ENCODE measurements at regions not wholly inside any gene's neighbourhood (a gene's known extent, or its start where the extent isn't known, plus 50 kb on each side); places are given as distances from the start of the nearest gene placed in this dataset.

DNA sequence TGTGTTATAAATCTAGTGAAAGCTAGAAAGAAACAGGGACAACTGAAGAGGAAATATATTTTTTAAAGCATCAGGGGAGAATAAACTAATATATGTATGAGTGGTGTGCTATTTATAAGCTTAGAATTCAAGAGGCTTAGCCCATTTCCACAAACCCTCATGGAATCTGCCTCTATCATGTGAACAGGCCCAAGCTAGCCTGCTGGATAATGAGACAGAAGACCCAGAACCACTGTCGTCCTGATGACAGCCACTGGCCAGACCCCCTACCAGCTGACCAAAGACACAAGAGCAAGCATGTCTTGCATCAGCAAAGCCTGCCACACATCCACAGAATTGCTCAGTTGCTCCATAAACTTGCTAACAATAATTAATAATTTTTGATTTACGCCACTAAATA, 382.3 kb upstream of the NXPH2 start:
- DNase-seq (ENCODE audit: low spot score), result no peak

DNA sequence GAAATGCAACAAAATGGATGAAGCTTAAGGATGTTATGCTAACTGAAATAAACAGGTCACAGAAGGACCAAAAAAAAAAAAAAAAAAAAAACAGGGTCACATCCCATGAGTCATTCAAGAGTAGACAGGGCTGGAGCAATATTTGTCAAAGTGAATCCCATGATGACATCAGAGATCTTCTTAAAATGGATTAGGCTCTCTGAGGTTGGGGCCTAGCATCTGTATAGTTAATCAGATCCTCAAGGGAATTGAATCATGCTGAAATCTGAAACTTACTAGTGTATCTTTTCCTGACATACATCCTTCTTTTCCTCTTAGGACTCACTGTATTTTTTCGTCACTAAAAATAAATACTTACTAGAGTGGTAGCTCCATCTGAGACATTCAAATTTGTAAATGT, 380.6 kb upstream of the NXPH2 start:
- no peak for DNase-seq (ENCODE audit: low spot score)

DNA sequence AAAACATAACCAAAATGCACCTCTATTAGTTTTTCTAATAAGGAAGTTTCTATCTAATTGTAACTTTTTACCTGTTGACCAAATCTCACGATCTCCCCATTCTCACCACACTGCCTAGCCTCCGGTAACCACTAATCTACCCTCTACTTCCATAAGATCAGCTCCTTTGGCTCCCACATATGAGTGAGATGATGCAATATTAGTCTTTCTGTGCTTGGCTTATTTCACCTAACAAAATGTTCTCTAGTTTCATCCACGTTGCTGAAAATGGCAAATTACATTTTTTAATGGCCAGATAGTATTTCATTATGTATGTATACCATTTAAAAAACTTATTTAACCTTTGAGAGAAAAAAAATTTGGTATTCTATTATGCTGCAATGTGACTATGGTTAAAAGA, 379.0 kb upstream of the NXPH2 start:
- DNase-seq (ENCODE audit: low spot score), result no peak

DNA sequence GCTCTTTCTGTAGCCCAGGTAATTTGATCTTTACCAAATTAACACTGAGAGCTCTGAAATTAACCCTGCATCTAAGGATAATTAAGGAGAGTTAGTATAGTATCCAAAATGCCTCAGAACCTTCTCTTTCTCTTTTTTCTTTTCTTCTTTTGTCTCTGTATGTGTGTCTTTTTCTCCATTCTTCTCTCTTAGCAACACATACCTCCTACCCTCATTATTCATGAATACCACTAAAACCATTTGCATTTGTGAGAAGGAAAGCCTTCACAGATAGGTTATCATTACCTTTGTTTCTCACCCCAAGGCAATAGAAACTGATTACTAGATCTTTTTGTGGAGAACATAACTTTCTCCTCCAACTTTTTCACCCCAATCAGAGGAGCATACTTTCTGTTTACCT, 376.5 kb upstream of the NXPH2 start:
- DNase-seq (ENCODE audit: low spot score), result no peak

DNA sequence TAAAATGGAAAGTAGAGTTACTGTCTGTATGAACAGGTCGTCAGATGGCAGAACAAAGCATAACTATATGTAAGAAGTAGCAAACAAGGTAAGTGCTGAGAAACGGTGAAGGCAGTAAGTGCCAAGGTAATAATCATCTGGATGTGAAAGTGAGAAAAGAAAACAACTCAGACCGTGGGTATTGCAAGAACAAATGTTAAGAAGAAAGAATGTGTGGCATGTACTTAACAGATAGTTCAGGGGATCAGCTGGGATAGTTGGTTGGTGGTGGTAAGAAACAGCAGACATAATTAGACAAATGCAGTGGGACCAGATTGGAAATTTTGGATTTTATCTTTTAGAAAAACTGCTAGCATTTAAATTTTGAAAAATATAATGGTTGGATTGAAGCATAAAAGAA, 375.8 kb upstream of the NXPH2 start:
- DNase-seq (ENCODE audit: low spot score), result no peak

DNA sequence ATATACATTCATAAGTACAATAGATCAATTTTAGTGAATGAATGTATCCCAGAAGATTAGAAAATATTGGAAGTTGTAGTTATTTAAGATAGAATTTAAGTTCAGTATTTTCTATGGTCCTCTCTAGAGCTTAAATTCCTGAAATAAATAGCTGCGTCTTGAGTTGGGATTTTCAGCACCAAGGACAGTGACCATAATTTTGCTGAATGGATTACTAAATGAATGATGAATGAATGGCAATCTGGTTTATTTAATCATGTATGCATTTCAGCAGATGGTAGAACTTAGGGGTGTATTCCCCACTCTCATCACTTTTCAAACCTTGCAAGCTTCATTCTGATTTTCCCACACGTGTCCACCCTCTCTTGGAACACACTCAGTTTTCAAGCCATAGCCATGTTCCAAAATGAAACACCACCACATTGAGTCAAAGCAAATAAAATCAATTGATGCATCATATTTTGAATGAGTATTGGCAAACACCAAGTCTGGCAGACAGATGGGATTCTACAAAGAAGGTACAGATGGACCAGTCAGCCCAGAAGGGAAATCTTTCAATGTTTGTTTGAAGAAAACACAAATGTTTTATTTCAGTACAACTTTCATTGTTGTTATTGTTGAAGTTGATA, 362.2 kb upstream of the NXPH2 start:
- DNase-seq (ENCODE audit: low spot score), result no peak

DNA sequence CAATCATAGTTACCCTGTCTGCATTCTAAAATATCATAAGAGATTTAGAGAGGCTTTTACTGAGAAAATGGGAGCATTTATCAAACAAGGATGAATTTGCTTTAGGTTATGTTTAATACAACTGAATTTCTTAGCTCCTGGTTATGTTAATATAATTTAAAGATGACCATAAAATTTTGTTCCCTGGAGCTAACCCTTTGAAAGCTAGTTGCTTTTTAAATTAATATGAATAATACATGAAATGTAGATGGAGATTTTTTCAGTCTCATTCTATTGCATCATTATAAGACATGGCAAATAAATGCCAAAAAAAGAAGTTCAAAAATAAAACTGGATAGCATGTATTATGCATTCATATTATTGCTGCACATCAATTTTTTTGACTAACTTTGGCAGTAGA, 344.1 kb upstream of the NXPH2 start:
- DNase-seq (ENCODE audit: low spot score), result no peak

DNA sequence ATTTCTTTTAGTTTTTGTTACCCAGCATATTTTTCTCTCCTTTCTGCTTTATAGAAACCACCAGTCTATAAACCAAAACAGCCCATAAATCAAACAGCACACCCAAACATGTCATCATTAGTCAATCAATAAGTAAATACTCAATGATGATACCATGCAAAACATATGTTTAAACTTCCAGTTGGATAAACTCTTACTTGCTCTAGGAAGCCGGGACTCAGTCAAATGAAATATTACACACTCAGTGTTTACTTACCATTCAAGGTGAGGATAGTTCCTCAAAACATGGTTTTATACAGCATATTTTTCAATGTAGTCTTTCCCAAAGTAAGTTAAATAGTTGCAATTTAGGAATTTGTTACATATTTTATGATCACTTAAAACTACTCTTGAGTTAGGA, 343.6 kb upstream of the NXPH2 start:
- DNase-seq (ENCODE audit: low spot score), result no peak

DNA sequence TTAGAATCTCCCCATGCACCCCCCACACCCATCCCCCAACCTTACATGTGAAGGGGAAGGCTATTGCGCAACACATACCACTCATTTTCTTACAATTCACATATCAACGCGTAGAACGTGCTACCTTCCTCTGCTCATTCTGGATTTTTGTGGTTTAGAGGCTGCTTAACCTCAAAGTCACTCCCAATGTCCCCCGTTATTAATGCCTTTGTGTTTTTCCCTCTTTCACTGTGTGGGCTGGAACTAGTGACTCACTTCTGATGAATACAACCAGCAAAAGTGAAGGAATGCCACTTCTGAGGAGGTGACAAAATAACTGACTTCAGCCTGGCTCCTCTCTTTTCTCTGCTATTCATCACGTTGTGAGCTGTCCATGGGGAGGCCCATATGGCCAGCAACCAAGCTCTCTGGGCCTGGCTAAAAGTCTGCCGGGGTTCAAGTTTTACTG, 342.5 kb upstream of the NXPH2 start:
- DNase-seq (ENCODE audit: low spot score), result no peak

DNA sequence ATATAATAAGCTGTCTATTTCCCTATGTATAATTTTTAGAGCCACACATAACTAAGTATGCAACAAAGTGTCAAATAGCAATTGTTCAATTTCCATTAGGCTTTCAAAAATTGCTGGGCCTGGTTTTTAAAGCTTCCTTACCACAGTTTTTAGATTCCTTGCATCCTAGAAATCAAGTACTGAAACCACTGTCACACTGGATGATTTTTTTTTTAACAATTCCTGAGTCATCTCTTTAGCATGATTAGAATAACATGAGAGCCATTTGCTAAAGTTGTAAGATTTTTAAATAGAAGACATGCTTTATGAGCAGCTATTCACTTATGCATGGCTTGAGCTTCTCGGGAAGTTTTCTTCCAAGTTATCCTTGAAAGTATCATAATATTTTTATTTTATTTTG, 319.5 kb upstream of the NXPH2 start:
- DNase-seq (ENCODE audit: low spot score), result no peak

DNA sequence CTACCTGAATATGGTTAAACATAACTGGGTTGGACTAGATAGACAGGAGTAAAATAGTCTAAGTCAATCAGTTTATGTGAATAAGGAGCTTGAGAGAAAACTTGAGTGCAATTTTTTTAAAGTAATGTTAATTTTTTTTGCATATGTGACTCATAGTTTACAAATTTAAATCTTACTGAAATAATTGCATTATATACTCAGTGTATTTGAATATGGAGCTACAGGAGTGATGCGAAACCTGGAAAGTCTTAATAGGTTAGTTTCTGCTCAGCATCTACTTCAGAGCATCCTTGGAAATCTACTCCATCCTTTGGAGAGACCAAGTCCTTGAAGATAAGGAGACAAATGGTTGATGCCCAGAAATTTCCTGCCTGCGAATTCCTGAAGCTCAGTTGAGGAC, 318.8 kb upstream of the NXPH2 start:
- DNase-seq (ENCODE audit: low spot score), result no peak

DNA sequence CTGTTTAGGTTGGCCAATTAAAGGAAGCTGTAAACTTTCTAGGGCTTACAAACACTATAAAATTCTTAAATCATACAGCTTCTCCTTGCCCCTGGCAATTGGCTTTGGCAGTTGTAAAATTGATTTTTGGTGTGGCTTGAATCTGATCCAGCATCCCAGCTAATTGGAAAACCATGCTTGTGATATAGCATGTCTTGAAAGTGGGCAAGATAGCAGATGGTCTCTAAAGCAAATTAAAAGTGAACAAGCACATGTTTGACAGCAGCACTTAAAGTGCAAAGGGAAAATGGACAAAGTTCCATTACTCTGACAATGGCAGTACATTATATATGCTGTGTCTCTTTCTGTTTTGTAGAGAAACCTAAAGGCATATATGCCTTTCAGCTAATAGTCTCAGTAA, 302.9 kb upstream of the NXPH2 start:
- no peak for DNase-seq (ENCODE audit: low spot score)

DNA sequence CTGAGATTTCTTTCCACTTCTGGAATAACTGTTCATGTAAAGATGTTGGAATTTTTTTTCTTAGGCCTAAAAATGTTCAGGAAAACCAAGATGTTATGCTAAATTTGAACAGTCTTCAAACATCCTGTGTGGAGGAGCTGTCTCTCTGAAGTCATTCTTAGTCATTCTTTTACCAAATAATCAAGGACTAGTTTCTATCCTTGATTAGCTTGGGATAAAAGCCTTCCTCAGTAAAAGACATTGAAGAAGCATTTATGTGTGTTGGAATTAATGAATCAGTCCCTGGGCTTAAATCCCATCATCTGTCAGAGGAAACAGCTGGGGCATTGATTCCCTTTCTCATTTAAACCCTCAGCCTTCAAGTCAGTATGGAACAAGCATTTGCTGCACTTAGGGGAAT, 300.1 kb upstream of the NXPH2 start:
- DNase-seq (ENCODE audit: low spot score), result no peak

DNA sequence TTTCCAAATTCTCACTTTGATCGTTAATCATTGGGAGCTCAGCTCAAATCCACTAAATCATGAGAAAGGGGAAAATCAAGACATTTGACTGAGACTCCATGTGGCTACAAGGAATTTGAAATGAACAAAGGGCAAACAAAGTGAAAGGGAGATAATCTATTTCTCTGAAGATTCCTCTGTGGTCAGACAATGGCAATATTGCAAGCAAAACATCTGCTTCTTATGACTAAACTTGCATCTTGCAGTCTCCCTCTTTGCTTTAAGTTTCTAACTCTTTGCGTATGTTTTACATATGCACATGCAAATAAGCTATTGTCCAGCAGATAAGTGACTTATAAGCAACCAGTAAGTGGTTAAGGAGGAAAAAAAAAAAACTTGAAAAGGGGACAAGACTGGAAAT, 299.1 kb upstream of the NXPH2 start:
- no peak for DNase-seq (ENCODE audit: low spot score)

DNA sequence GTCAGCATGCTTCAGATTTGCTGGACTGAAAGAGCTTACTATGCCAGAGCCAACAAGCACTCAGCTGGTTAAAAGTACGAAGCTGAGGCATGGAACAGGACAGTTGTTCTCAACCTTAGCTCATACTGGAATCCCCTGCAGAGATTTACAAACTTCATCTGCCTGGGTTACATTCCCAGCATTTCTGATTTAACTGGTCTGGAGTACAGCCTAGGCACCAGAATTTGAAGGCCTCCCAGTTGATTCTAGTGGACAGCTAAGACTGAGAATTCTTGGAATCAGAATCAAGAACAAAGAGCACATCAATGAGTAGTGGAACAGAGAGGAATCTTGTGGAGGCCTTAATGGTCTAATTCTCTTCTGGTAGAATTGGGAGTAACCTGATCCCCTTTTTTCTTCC, 298.2 kb upstream of the NXPH2 start:
- no peak for DNase-seq (ENCODE audit: low spot score)

DNA sequence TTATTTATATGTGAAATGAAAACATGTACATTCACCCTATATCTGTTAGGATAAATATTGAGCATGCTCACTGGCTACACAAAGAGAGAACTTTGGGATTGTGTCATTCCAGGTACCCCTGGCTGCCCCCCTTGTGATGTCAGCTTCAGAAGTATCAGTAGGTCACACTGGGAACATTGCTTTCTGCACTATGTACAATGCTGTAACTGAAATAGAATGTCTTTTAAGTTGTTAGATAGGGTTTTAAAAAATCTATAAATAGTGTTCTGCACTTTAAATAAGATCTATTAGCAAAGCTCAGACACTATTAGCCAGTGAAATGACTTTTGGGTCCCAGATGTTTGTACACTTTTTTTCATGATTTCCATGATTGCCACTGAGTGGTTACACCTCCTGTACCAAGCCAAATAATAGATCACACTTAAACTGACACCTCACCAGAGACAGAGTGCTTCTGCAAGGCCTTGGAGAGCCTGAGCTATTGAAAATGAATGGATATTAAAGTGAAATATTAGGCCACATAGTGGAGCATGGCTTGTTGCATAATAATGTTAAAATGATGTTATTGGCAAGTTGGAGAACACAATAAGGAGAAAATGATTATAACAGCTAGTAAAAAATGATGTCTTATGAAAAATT, 297.0 kb upstream of the NXPH2 start:
- DNase-seq (ENCODE audit: low spot score), result no peak

DNA sequence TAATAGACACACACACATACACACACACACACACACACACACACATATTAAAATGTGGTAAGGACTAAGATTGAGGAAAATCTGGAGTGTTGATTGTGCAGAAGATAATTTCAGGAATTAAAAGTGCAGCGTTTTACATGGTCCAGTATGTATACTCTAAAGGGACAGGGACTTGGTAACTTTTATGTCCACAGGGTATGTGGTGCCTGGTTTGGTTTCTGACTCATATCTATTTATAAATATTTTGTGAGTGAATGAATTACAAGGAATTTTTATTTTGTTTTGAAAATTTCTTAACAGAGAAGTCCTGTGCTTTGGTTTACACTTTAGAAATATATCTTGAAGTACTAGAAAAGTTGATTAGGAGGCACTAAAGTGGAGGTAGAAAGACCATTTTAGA, 287.7 kb upstream of the NXPH2 start:
- DNase-seq (ENCODE audit: low spot score), result no peak

DNA sequence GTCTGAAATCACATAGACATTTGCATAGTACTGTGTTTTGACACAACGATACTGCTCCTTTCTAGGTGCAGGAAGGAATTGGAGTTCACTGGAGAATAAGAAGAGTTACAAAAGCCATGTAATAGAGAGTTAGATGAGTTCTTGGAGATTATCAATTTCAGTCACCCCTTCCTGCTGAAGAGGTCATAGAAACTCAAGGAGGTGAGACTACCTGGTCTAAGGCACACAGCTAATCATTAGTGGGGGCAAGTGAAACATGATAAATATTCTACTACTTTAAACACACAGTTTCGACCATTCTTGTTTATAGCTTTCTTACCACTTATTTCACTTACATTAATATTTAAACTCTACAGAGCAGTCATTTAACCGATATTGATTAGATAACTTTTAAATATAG, 286.9 kb upstream of the NXPH2 start:
- DNase-seq (ENCODE audit: low spot score), result no peak

DNA sequence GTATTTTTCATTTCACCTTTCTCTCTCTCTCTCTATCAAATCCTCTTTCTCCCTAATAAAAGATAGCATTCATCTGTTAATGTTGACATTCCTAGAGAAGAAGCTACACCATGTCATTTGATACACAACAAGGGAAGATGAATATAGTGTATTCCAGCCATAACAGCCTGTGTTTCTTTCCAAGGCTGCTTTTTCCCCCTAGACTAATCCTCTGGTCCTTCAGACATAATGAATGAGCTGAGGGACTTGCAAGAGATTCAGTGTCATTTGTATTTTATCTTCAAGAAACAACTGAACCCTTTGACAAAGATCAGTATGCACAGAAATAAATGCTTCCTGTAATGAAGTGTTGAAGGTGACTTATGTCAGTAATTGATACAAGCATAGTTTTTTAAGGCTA, 284.0 kb upstream of the NXPH2 start:
- no peak for DNase-seq (ENCODE audit: low spot score)

DNA sequence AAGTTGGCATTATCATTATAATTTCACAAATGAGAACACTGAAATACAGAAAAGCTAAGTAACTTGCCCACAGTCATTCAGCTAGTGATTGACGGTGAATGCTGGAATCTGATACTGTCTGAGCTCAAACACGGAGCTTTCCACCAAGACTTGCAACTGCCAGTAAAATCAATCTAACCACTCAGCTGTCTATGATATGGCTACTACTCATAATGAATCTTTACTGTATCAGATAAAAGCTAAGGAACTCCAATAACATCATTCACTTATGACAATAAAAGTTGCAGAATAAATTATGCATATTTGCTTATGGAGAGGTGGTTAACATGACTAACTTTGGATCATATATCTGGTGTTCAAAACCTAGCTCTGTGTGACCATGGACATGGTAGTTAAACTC, 279.4 kb upstream of the NXPH2 start:
- DNase-seq (ENCODE audit: low spot score), result no peak

DNA sequence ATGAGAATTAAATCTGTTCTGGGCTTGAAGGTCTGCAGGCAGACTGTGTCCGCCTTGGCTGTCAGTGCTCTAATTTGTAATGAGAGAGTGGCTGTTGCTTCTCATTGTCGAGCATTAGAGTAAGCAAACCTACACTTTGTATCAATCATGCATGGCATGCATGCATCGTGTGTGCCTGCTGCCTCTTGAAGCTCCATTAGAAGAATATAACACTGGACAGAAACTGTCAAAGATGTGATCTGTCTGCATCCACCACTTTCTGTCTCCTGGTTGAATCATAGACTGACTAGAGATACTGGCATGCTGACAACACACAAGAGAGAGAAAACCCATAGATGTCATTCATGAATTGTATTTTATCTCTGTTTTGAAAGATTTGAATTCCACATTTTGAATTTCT, 275.0 kb upstream of the NXPH2 start:
- no peak for DNase-seq (ENCODE audit: low spot score)

DNA sequence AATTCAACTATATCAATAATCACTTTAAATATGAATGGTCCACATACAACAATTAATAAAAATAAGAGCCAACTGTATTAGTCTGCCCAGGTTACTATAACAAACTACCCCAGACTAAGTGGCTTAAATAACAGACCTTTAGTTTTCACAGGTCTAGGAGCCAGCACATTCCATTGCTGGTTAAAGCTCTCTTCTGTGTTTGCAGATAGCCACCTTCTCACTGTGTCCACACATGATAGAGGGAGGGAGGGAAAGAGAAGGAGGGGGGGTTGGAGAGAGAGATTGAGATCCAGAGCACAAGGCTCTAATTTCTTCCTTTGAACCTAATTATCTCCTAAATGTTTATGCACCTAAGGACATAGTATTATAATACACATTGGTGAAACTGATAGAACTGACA, 267.8 kb upstream of the NXPH2 start:
- no peak for DNase-seq (ENCODE audit: low spot score)

DNA sequence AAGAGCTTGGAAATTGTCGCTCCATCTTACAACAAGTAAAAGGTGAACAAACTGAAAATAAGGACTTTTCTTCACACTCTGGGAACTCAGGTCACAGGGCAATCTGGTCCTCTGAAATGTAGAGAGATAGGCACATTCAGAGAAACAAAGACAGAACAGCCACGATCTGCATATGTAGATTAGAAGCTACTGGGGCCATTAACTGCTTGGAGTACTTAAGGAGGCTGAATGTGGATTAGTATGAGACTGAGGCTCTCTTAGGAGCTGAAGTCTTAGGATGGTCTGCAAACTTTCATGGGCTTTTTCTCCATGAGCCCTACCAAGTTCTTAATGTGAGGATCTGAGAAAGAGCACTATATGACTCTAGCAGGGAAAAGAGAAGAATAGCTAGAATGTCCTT, 265.3 kb upstream of the NXPH2 start:
- no peak for DNase-seq (ENCODE audit: low spot score)

DNA sequence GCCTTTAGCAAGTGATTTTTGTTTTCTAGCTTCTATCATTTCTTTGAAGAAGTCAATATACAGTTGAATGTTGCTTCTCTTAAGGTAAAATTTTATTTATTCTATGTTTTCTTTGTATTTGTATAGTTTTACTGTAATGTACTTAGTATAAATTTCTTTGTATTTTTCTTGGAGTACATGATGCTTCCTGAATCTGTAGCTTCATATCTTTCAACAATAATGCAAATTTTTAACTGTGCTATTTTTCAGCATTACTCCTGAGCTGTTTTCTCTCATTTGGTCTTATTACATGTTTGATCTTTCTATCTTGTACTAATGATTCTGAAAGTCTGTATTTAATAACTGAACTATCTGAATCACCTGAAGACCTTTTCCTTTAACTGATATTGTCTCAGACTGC, 253.9 kb upstream of the NXPH2 start:
- DNase-seq (ENCODE audit: low spot score), result no peak
